Daoy (cell line): ENCODE measurements at regions not wholly inside any gene's neighbourhood (a gene's known extent, or its start where the extent isn't known, plus 50 kb on each side); places are given as distances from the start of the nearest gene placed in this dataset.
"Not testable (repeated sequence)": the region's sequence is repeated elsewhere in the genome, so short reads cannot be mapped to it uniquely, and the experiment has no call there.

Source experiments
- DNase-seq: peaks from one replicate; pipeline ENCODE4 v3.0.0-alpha.2; 2015; ENCODE audit warnings: low read depth

GRCh38 chr17:70320673-70321345, 151.5 kb downstream of the KCNJ2 start:
- no peak for DNase-seq

GRCh38 chr17:70321352-70321751, 152.0 kb downstream of the KCNJ2 start:
- no peak for DNase-seq

GRCh38 chr17:70323269-70323668, 153.9 kb downstream of the KCNJ2 start:
- no peak for DNase-seq

GRCh38 chr17:70324031-70324430, 154.7 kb downstream of the KCNJ2 start:
- no peak for DNase-seq

GRCh38 chr17:70327279-70327678, 157.9 kb downstream of the KCNJ2 start:
- DNase-seq = no peak

- DNase-seq = no peak
Observed at GRCh38 chr17:70327723-70328122, 158.4 kb downstream of the KCNJ2 start.

- DNase-seq = no peak
Observed at GRCh38 chr17:70329721-70330120, 160.4 kb downstream of the KCNJ2 start.

GRCh38 chr17:70331066-70331465, 161.7 kb downstream of the KCNJ2 start:
- DNase-seq = not testable (repeated sequence)

GRCh38 chr17:70332356-70333210, 163.3 kb downstream of the KCNJ2 start:
- DNase-seq = no peak

- no peak for DNase-seq
Observed at GRCh38 chr17:70336411-70336810, 167.1 kb downstream of the KCNJ2 start.

GRCh38 chr17:70338946-70339354, 169.6 kb downstream of the KCNJ2 start:
- DNase-seq = no peak

- no peak for DNase-seq
Observed at GRCh38 chr17:70343114-70343513, 173.8 kb downstream of the KCNJ2 start.

GRCh38 chr17:70344386-70345060, 175.2 kb downstream of the KCNJ2 start:
- no peak for DNase-seq

GRCh38 chr17:70345061-70345460, 175.7 kb downstream of the KCNJ2 start:
- no peak for DNase-seq

- DNase-seq = no peak
Observed at GRCh38 chr17:70352834-70353233, 183.5 kb downstream of the KCNJ2 start.

- no peak for DNase-seq
Observed at GRCh38 chr17:70353408-70354092, 184.2 kb downstream of the KCNJ2 start.

- no peak for DNase-seq
Observed at GRCh38 chr17:70355185-70355584, 185.9 kb downstream of the KCNJ2 start.

- peak; percentile 20 for DNase-seq
Observed at GRCh38 chr17:70357190-70357589, 187.9 kb downstream of the KCNJ2 start.

GRCh38 chr17:70365091-70365583, 195.8 kb downstream of the KCNJ2 start:
- DNase-seq = peak; percentile 7

GRCh38 chr17:70366386-70366785, 197.1 kb downstream of the KCNJ2 start:
- DNase-seq = no peak

GRCh38 chr17:70368011-70368410, 198.7 kb downstream of the KCNJ2 start:
- no peak for DNase-seq

GRCh38 chr17:70369391-70369790, 200.1 kb downstream of the KCNJ2 start:
- peak; percentile 5 for DNase-seq
